Central memory CD8-positive, alpha-beta T cell (primary cell): ENCODE measurements at regions not wholly inside any gene's neighbourhood (a gene's known extent, or its start where the extent isn't known, plus 50 kb on each side); places are given as distances from the start of the nearest gene placed in this dataset.

Experiments used
- ATAC-seq: fragments of 150-1000 bp; cut with Tn5 transposase; replicated peaks from 2 replicates; pipeline ENCODE4 v1.10.0; 2022; ENCODE audit warnings: mild to moderate bottlenecking, moderate FRiP score, moderate number of reproducible peaks; ENCODE audit not compliant: poor library complexity, severe bottlenecking; ENCODE audit errors: extremely low read depth
- DNase-seq, 2 donors: peaks; one replicate each; pipeline ENCODE4 v3.0.0; 2021; ENCODE audit warnings: low spot score in 2 of 2
- H3K27ac Mint-ChIP-seq: one replicate; pipeline ENCODE4 v1.8.0; 2022; ENCODE audit warnings: low read depth, mild to moderate bottlenecking, moderate library complexity, mixed read lengths
- H3K27me3 Mint-ChIP-seq: one replicate; pipeline ENCODE4 v1.8.0; 2022; ENCODE audit warnings: mixed read lengths
- H3K36me3 Mint-ChIP-seq: one replicate; pipeline ENCODE4 v1.8.0; 2022; ENCODE audit warnings: mild to moderate bottlenecking, moderate library complexity, mixed read lengths; ENCODE audit not compliant: insufficient read depth
- H3K4me1 Mint-ChIP-seq: one replicate; pipeline ENCODE4 v1.8.0; 2022; ENCODE audit warnings: mixed read lengths
- H3K4me3 Mint-ChIP-seq: one replicate; pipeline ENCODE4 v1.8.0; 2022; ENCODE audit warnings: mild to moderate bottlenecking, moderate library complexity, mixed read lengths
- H3K9me3 Mint-ChIP-seq: one replicate; pipeline ENCODE4 v1.8.0; 2022; ENCODE audit warnings: mixed read lengths

DNA sequence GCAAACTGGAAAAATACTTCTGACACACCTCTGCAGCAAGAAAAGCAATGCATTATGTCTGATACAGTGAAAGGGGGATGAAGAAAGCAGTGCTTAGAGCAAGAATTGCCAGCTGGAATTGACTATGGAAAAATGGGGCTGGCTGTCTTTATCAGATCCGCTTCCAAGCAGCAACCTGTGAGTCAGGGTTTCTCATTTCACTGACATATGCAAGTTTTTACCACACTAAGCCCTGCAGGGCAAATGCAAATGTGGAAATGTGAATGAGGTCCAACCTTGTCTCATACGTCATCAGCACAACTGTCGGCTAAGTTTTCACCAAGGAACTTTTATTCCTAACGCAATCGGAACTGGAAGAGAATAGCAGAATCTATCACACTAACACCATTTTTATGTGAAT lies 172.5 kb upstream of the GADL1 start:
- DNase-seq, result no peak
- no peak for ATAC-seq
- no peaks in the 10 kb centered on the region for H3K36me3 Mint-ChIP-seq

DNA sequence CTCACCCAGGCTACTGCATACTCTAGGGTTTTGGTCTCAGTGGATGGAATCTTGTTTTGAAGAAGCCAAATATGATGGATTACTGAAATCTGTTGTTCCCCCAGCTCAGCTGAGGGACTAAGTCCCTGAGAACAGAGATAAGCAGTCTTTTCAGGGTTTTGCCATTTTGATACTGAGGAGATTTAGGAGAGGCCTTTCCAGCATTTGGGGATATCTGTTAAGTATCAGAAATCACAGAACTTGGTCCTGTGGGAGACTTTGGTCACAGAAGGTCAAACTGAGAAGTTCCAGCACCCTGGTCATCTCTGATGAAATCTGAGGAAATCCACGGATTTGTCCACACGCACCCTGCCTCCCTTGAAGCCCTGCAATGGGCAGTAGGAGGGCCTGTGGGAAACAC lies 181.0 kb upstream of the GADL1 start:
- Mint-ChIP-seq H3K36me3 (no peaks in the 10 kb centered on the region), H3K9me3 (peaks cover 12% of the 10 kb centered on the region), H3K4me3 (no peak overlapping the region), H3K27me3 (no peaks in the 10 kb centered on the region), H3K27ac (no peak overlapping the region), H3K4me1 (no peaks in the 10 kb centered on the region)
- ATAC-seq (no peak), DNase-seq (no peak)

More for the DNA sequence above, 172.5 kb upstream of the GADL1 start:
- no peak overlapping the region for H3K27ac Mint-ChIP-seq
- H3K4me1 Mint-ChIP-seq, result no peaks in the 10 kb centered on the region
- H3K9me3 Mint-ChIP-seq, result peaks cover 7% of the 10 kb centered on the region
- H3K4me3 Mint-ChIP-seq, result no peak overlapping the region
- H3K27me3 Mint-ChIP-seq, result peaks cover 7% of the 10 kb centered on the region

DNA sequence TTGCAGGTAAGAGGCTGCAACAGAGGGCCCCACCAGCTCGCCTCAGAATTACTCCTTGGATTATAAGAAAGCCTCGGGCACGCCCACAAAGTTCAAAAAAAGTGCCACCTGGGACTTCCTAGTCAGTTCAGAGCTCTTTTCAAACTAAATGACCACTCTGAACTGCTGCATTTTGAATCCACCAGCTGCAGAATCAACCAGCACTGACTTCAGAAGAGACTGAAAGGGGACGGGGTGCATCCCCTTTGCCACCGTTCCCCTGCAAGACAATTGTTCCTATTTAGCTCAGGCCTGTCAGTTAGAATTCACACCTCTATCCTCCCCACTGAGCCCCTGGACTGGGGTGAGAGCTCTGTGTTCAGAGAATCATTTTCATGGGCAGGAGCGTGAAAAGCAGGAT lies 181.4 kb upstream of the GADL1 start:
- Mint-ChIP-seq H3K9me3 (peaks cover 12% of the 10 kb centered on the region), H3K27me3 (no peaks in the 10 kb centered on the region), H3K4me1 (no peaks in the 10 kb centered on the region), H3K27ac (no peak overlapping the region), H3K36me3 (no peaks in the 10 kb centered on the region), H3K4me3 (no peak overlapping the region)
- DNase-seq (no peak), ATAC-seq (no peak)

DNA sequence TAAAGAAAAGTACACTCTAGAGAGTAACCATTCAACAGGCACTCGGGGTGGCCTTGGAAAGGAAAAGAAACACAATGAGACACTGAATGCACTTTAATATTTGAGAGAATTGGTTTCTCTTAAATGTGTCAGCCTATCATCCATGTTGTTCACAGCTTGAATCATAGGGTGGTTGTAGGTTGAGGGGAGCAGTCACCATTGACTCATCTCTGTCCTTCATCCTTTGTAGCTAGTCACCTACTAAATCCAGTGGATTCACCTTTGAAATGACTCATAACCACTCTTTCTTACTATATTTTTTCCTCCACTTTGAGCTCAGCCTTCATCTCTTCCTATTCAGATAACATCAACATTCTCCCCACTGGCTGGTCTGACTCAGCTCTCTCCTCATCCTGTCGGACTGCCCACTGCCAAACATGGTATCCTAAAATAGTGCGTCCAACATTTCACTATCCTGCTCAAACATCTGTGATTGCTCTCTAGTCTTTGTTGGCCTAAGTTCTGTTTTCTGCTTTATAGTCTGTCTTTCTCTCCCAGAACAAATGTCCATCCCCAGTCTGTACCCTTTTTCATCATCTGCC lies 182.7 kb upstream of the GADL1 start:
- DNase-seq (no peak), ATAC-seq (no peak)
- Mint-ChIP-seq H3K27ac (no peak overlapping the region), H3K9me3 (peaks cover 4% of the 10 kb centered on the region), H3K36me3 (no peaks in the 10 kb centered on the region), H3K27me3 (no peaks in the 10 kb centered on the region), H3K4me3 (no peak overlapping the region), H3K4me1 (no peaks in the 10 kb centered on the region)

DNA sequence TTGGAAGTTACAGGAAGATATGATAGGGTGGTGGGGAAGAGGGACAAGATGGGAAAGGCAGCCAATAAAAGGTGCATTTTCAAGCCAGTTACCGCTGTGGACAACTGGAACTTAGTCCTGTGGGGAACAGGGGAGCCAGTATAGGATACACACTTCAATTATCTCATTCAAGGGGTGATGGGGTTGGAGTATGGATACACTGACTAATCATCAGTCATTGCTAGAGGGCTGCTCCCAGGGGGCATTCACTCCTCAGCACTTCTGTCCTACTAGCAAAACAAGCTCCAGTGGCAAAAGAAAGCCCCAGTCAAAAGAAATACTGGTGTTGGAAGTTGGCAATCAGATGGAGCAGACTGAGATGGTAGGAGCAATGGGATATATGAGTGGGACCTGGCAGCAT lies 183.4 kb upstream of the GADL1 start:
- Mint-ChIP-seq H3K27ac (no peak overlapping the region), H3K9me3 (no peaks in the 10 kb centered on the region), H3K36me3 (no peaks in the 10 kb centered on the region), H3K4me1 (no peaks in the 10 kb centered on the region), H3K4me3 (no peak overlapping the region), H3K27me3 (no peaks in the 10 kb centered on the region)
- ATAC-seq (no peak), DNase-seq (no peak)

DNA sequence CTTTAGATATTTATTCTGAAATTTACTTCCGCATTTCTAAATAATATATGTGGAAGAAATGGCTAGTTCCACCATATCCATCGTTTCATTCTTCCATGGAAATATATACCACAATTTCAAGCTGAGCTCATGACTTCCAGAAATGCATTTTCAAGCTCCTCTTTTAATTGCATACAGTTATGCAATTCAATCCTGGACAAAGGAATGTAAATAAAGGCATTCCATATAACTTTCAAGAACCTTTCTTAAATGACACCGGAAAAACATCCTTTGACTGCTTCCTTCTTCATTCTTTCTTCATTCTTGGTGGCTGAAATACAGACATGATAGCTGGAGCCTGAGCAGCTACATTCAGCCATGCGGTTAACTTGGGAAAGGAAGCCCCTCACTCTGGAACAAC lies 185.2 kb upstream of the GADL1 start:
- Mint-ChIP-seq H3K9me3 (no peaks in the 10 kb centered on the region), H3K4me3 (no peak overlapping the region)
- no peak for ATAC-seq

DNA sequence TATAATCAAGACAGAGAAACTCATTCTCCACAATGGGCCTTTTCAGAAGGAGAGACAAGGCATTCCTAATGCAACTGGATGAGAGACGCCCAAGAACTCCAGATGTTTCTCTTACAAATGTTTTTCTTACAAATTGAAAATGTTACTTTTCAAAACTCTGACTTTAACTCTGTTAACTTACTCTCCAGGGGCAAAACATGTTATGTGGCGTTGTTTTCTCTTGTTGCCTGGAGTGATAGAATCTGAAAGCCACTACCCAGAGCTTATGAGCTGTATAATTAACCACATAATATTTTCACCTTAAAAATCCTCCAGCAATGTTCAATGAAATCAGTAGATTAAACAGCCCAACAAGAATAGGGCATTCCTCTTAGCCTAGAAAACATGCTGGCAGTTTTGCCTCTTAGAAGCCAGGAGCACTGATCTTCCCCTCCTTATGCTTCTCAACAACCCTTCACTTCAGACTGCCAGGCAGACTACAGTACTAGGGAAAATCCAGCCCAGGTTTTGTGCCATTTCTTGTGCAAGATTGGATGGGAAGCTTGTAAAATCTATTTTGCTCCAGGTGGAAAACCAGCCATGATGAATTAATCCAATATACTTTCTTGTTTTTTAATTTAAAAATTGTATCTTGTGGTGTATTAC lies 186.7 kb upstream of the GADL1 start:
- no peaks in the 10 kb centered on the region for H3K27me3 Mint-ChIP-seq
- no peaks in the 10 kb centered on the region for H3K9me3 Mint-ChIP-seq
- DNase-seq (no peak), ATAC-seq (no peak)
- H3K27ac Mint-ChIP-seq, result no peak overlapping the region
- H3K4me3 Mint-ChIP-seq, result no peak overlapping the region
- no peaks in the 10 kb centered on the region for H3K4me1 Mint-ChIP-seq
- no peaks in the 10 kb centered on the region for H3K36me3 Mint-ChIP-seq

More for the DNA sequence above, 185.2 kb upstream of the GADL1 start:
- DNase-seq, result no peak
- Mint-ChIP-seq H3K36me3 (no peaks in the 10 kb centered on the region), H3K27me3 (no peaks in the 10 kb centered on the region), H3K27ac (no peak overlapping the region), H3K4me1 (no peaks in the 10 kb centered on the region)

DNA sequence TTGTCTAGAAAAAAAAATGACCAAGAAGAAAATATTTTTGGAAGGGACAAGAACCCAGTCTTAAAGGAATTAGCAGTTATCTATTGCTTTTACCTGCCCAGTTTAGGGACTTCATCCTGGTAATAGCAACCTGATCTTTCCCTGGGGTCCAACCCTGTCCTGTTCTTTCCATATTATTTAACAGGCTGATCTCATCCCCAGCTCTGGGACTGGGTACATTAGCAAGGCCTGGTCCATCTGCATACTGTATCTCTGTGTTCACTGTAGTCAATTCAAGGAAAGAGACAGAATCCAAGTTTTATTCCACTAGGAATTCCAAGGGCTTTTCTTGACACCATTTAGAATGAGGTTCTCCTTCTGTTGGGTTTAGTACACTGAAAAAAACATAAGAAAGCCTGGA lies 191.7 kb upstream of the GADL1 start:
- ATAC-seq (no peak), DNase-seq (no peak)
- Mint-ChIP-seq H3K9me3 (no peaks in the 10 kb centered on the region), H3K36me3 (no peaks in the 10 kb centered on the region), H3K27me3 (no peaks in the 10 kb centered on the region), H3K4me3 (no peak overlapping the region), H3K4me1 (no peaks in the 10 kb centered on the region), H3K27ac (no peak overlapping the region)

DNA sequence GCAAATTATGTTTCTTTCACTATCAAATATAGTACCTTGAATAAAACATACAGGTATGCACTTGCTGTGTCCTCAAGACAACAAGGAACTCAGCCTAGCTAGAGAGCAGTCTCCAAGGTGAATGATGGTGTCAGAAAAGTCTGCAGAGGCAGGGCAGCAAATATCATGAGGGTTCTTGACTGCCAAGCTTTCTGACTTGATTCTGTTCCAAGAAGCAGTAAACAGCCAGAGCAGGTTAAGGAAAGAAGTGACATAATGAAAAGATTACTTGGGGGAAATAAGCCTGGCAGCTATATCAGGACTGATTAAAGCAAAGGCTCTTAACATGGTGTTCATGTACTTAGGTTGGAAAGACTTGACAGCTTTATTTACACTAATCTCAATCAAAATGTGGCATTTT lies 192.2 kb upstream of the GADL1 start:
- Mint-ChIP-seq H3K27ac (no peak overlapping the region), H3K36me3 (no peaks in the 10 kb centered on the region), H3K9me3 (no peaks in the 10 kb centered on the region), H3K4me3 (no peak overlapping the region), H3K27me3 (no peaks in the 10 kb centered on the region), H3K4me1 (no peaks in the 10 kb centered on the region)
- ATAC-seq, result no peak
- DNase-seq, result no peak

DNA sequence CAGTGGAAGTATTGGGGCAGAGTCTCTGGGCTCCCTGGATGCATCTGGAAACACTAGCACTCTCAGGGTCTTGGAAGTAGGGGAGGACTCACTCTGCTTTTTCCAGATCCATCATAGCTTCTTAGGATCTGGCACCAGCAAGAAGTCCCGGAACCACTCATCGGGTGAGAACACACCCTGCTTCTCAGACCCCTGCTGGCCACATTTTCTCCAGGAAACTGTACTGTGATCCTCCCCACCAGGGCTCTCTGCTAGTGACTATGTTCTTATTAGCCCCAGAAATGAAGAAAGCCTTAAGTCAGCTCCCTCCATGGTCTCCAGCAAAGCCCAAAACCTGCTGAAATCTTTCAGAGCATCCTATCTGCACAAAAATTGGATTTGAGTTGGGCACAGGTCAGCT lies 197.3 kb upstream of the GADL1 start:
- no peak overlapping the region for H3K27ac Mint-ChIP-seq
- no peak for DNase-seq
- H3K27me3 Mint-ChIP-seq, result no peaks in the 10 kb centered on the region
- H3K4me1 Mint-ChIP-seq, result no peaks in the 10 kb centered on the region
- no peaks in the 10 kb centered on the region for H3K9me3 Mint-ChIP-seq
- no peaks in the 10 kb centered on the region for H3K36me3 Mint-ChIP-seq
- ATAC-seq, result no peak
- H3K4me3 Mint-ChIP-seq, result no peak overlapping the region

DNA sequence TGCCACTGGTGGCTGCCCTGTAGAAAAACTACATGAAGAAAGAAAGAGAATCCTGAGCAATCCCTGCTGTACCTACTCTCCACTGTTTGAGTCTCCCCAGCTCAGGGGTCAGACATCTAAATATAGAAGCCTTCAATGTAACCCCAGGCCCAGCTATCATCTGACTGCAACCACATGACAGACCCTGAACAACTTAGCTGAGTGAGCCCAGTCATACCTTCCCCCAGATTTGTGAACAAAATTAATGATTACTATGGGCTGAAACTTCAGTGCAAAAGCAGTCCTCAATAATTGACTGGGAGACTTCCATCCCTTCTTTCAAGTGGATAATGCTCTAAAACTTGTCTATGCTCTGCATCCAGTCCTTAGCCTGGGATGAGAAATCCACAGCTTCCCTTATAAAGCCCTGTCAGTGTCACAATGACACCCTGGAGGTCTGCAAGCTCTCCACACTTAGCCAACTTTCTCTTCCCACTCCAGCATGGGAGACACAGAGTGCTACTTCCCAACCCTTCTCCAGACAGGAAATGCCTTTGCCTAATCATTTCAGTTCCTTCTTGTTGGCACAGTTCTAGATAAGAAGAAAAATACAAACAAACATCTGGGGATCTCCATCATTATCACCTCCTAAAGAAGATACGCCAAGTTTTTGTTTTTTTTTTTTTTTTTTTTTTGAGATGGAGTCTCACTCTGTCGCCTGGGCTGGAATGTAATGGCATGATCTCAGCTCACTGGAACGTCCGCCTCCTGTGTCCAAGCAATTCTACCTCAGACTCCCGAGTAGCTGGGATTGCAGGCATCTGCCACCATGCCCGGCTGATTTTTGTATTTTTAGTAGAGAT lies 198.5 kb upstream of the GADL1 start:
- H3K4me1 Mint-ChIP-seq, result no peaks in the 10 kb centered on the region
- no peak for DNase-seq
- H3K4me3 Mint-ChIP-seq, result no peak overlapping the region
- H3K9me3 Mint-ChIP-seq, result no peaks in the 10 kb centered on the region
- ATAC-seq, result no peak
- no peak overlapping the region for H3K27ac Mint-ChIP-seq
- no peaks in the 10 kb centered on the region for H3K36me3 Mint-ChIP-seq
- no peaks in the 10 kb centered on the region for H3K27me3 Mint-ChIP-seq

DNA sequence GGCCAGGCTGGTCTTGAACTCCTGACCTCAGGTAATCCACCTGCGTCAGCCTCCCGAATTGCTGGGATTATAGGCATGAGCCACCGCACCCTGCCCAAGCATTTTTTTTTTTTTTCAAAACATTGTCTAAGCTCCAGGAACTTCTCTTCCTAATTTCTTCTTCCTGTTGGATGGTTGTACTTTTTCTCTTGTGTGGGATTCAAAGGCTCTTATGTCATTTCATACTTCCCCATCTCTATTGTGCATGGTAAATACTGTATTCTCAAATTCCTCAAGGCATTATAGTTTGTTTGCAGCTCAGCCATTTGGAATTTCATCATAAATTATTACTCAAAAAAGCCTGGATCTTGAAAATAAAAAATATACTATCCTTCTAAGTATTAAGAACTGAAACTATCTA lies 199.1 kb upstream of the GADL1 start:
- DNase-seq (no peak), ATAC-seq (no peak)
- Mint-ChIP-seq H3K4me1 (no peaks in the 10 kb centered on the region), H3K9me3 (no peaks in the 10 kb centered on the region), H3K27ac (no peak overlapping the region), H3K27me3 (no peaks in the 10 kb centered on the region), H3K4me3 (no peak overlapping the region), H3K36me3 (no peaks in the 10 kb centered on the region)

DNA sequence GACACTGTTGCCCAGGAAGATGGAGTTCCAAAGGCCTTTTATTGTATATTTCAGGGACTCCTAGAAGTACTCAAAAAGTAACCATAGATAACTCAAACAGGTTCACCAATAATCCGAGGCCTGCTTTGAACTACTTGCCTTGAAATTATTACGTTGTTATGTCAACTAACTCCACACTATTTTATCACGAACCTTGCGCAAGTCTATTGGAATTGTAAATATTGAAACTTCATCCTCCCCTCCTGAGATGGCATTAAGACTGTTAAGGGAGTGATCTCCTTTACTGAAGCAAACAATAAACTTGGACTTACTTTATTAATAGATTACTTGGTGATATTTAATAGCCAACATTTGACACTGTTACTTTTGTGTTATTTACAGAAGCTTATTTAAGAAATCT lies 199.6 kb upstream of the GADL1 start:
- ATAC-seq, result no peak

More for the DNA sequence above, 199.6 kb upstream of the GADL1 start:
- Mint-ChIP-seq H3K27ac (no peak overlapping the region), H3K36me3 (no peaks in the 10 kb centered on the region), H3K4me3 (no peak overlapping the region), H3K9me3 (no peaks in the 10 kb centered on the region), H3K27me3 (no peaks in the 10 kb centered on the region), H3K4me1 (no peaks in the 10 kb centered on the region)
- DNase-seq, result no peak
